Upper lobe of left lung (tissue), 4 donors: ENCODE measurements at regions not wholly inside any gene's neighbourhood (a gene's known extent, or its start where the extent isn't known, plus 50 kb on each side); places are given as distances from the start of the nearest gene placed in this dataset.

ENCODE experiments used
- CTCF ChIP-seq, 6 experiments: fragments of 450-650 bp in 4 of 6; fragments of 200-600 bp in 2 of 6; sonication (generic) in 2 of 6; IDR thresholded peaks; one replicate each; pipeline ENCODE4 v1.5.1; 2016 to 2019; ENCODE audit warnings: antibody characterized with exemption in 6 of 6
- POLR2A ChIP-seq, 4 donors: fragments of 450-650 bp; IDR thresholded peaks; one replicate each; pipeline ENCODE4 v1.5.1; 2016 to 2017; ENCODE audit warnings: antibody characterized with exemption in 4 of 4, mild to moderate bottlenecking in 2 of 4

- TF ChIP-seq CTCF (IDR thresholded peaks at IDR 0.05) = no peak
- TF ChIP-seq POLR2A (IDR thresholded peaks at IDR 0.05) = no peak
Observed at GRCh38 chr20:62554214-62554897, 78.6 kb upstream of the GATA5 start.
